K562 (cell line): ENCODE measurements at regions not wholly inside any gene's neighbourhood (a gene's known extent, or its start where the extent isn't known, plus 50 kb on each side); places are given as distances from the start of the nearest gene placed in this dataset.

ENCODE experiments used
- ATAC-seq: fragments of 200-7000 bp; cut with Tn5 transposase; 3 replicates; pipeline ENCODE4 v1.9.1; 2020; ENCODE audit warnings: moderate library complexity
- BruUV-seq: library from RNA; stranded (reverse); fragments of 400-500 nt; replicated peaks from 2 replicates; lab custom pipeline; 2021; lab: Mats Ljungman, UMichigan
- CTCF ChIA-PET: fragments of 300-600 bp; formaldehyde crosslinking; extraction: SDS; loops from one replicate; lab custom pipeline; 2021; ENCODE audit warnings: low intra/inter-chr PET ratio; lab: Yijun Ruan, JAX
- POLR2A ChIA-PET: fragments of 300-600, 350-650 bp; sonication (Branson Sonifier 250); formaldehyde crosslinking; extraction: SDS; loops from one replicate; lab custom pipeline; 2021; ENCODE audit warnings: antibody characterized with exemption, inconsistent platforms; lab: Yijun Ruan, JAX
- DNase-seq, 4 experiments: peaks; one replicate each; pipeline versions ENCODE4 v3.0.0 to v3.0.0-alpha.2; 2011 to 2018; ENCODE audit warnings: low spot score in 3 of 4, mixed read lengths in 3 of 4; ENCODE audit errors: extremely low read depth in 1 of 4
- FAIRE-seq: peaks from 2 replicates; lab custom pipeline; 2011; peaks lifted over from hg19 to GRCh38; lab: Jason Lieb, UNC
- H2AFZ ChIP-seq: 2 replicates; pipeline ENCODE4 v1.6.0; 2011; ENCODE audit warnings: low read depth, low read length, control low read depth, inconsistent platforms
- H3K27ac ChIP-seq: fragments of 200-600 bp; 3 replicates; pipeline ENCODE4 v1.8.0; 2011; ENCODE audit warnings: low read depth, mild to moderate bottlenecking, control low read depth, inconsistent platforms, low read length, moderate library complexity, mixed read lengths; ENCODE audit errors: extremely low read depth
- H3K27me3 ChIP-seq, 2 experiments: fragments of 300-600 bp in 1 of 2; 2 replicates in 1 of 2; 3 replicates in 1 of 2; pipeline versions ENCODE4 v1.6.0 to v1.8.0; 2011; ENCODE audit warnings: inconsistent platforms in 2 of 2, low read length in 2 of 2, mild to moderate bottlenecking in 1 of 2, mixed read lengths in 1 of 2, moderate library complexity in 1 of 2; ENCODE audit not compliant: control insufficient read depth in 2 of 2, insufficient read depth in 2 of 2
- H3K36me3 ChIP-seq: fragments of 300-600 bp; 3 replicates; pipeline ENCODE4 v1.8.0; 2011; ENCODE audit warnings: mild to moderate bottlenecking, low read length, inconsistent platforms; ENCODE audit not compliant: control insufficient read depth, insufficient read depth
- H3K4me1 ChIP-seq, 2 experiments: fragments of 200-600 bp in 1 of 2; replicated peaks in 1 of 2; 2 replicates in 1 of 2; 3 replicates in 1 of 2; pipeline versions ENCODE4 v1.5.1 to v1.8.0; 2011; ENCODE audit warnings: inconsistent platforms in 2 of 2, low read length in 2 of 2, mild to moderate bottlenecking in 1 of 2, mixed read lengths in 1 of 2, moderate library complexity in 1 of 2; ENCODE audit not compliant: control insufficient read depth in 2 of 2, insufficient read depth in 2 of 2
- H3K4me2 ChIP-seq: 2 replicates; pipeline ENCODE4 v1.6.1; 2011; ENCODE audit warnings: low read length, control low read depth, inconsistent platforms, mixed read lengths; ENCODE audit not compliant: insufficient read depth
- H3K4me3 ChIP-seq: fragments of 200-600 bp; sonication (generic), shearing (Covaris generic); 2 replicates; pipeline ENCODE4 v1.5.1; 2016; ENCODE audit warnings: control low read depth, inconsistent platforms
- H3K79me2 ChIP-seq: fragments of 200-600 bp; 3 replicates; pipeline ENCODE4 v1.8.0; 2011; ENCODE audit warnings: low read length, inconsistent platforms; ENCODE audit not compliant: control insufficient read depth, insufficient read depth
- H3K9ac ChIP-seq, 2 experiments: 2 replicates each; pipeline versions ENCODE4 v1.6.0 to v1.6.1; 2011; ENCODE audit warnings: low read depth in 2 of 2, low read length in 2 of 2, control low read depth in 1 of 2, inconsistent platforms in 1 of 2, mild to moderate bottlenecking in 1 of 2, mixed read lengths in 1 of 2; ENCODE audit not compliant: insufficient read depth in 1 of 2
- H3K9me1 ChIP-seq: one replicate; pipeline ENCODE4 v1.6.0; 2011; ENCODE audit warnings: inconsistent platforms, mild to moderate bottlenecking, low read length, moderate library complexity; ENCODE audit not compliant: control insufficient read depth, insufficient read depth
- H3K9me3 ChIP-seq: replicated peaks from 2 replicates; pipeline ENCODE4 v1.5.1; 2011; ENCODE audit warnings: low read depth, low read length, inconsistent platforms; ENCODE audit not compliant: control insufficient read depth, insufficient read depth
- H4K20me1 ChIP-seq: replicated peaks from 2 replicates; pipeline ENCODE4 v1.6.1; 2011; ENCODE audit warnings: low read length, inconsistent platforms, mixed read lengths; ENCODE audit not compliant: control insufficient read depth, insufficient read depth
- ATF3 ChIP-seq, 2 experiments: fragments of 450-650 bp in 1 of 2; sonication (generic) in 1 of 2; formaldehyde crosslinking in 1 of 2; IDR thresholded peaks in 1 of 2; conservative IDR thresholded peaks in 1 of 2; 2 replicates each; pipeline versions ENCODE4 v1.6.1 to v1.8.1; 2016 to 2023; ENCODE audit warnings: mild to moderate bottlenecking in 2 of 2, moderate library complexity in 2 of 2, inconsistent platforms in 1 of 2, missing genetic modification reagents in 1 of 2
- CC2D1A ChIP-seq: fragments of 450-650 bp; IDR thresholded peaks from 2 replicates; pipeline ENCODE4 v1.6.1; 2017; ENCODE audit warnings: mild to moderate bottlenecking
- CREB3L1 ChIP-seq: fragments of 450-650 bp; IDR thresholded peaks from 2 replicates; pipeline ENCODE4 v1.6.1; 2014; ENCODE audit warnings: low read depth, mild to moderate bottlenecking, moderate library complexity, borderline replicate concordance
- ETV5 ChIP-seq: sonication (generic); formaldehyde crosslinking; IDR thresholded peaks from 2 replicates; pipeline ENCODE4 v1.4.0; 2020; ENCODE audit warnings: low read depth, mild to moderate bottlenecking, missing genetic modification reagents
- KDM2B ChIP-seq: fragments of 250-450 bp; sonication (Bioruptor Pico); IDR thresholded peaks from 2 replicates; pipeline ENCODE4 v1.8.0; 2021; ENCODE audit warnings: mild to moderate bottlenecking, moderate library complexity
- MIER1 ChIP-seq: fragments of 450-650 bp; IDR thresholded peaks from 2 replicates; pipeline ENCODE4 v1.6.1; 2016; ENCODE audit warnings: antibody characterized with exemption, mild to moderate bottlenecking, low read depth
- NCOA6 ChIP-seq: fragments of 450-650 bp; IDR thresholded peaks from 2 replicates; pipeline ENCODE4 v1.6.1; 2017; ENCODE audit warnings: mild to moderate bottlenecking
- ZNF124 ChIP-seq: sonication (generic); formaldehyde crosslinking; IDR thresholded peaks from 2 replicates; pipeline ENCODE4 v1.8.1; 2022; ENCODE audit warnings: missing genetic modification reagents
- ZNF274 ChIP-seq: IDR thresholded peaks from 2 replicates; pipeline ENCODE4 v1.6.1; 2011; ENCODE audit warnings: low read depth, mild to moderate bottlenecking, low read length, moderate library complexity, borderline replicate concordance
- ZNF384 ChIP-seq: IDR thresholded peaks from 2 replicates; pipeline ENCODE4 v1.6.1; 2012; ENCODE audit warnings: low read depth, low read length, improper control_type of control experiment
- ZNF57 ChIP-seq: fragments of 450-650 bp; formaldehyde crosslinking; IDR thresholded peaks from 2 replicates; pipeline ENCODE4 v1.4.0; 2020; ENCODE audit warnings: mild to moderate bottlenecking, moderate library complexity
- ZNF586 ChIP-seq: fragments of 450-650 bp; formaldehyde crosslinking; conservative IDR thresholded peaks from 2 replicates; pipeline ENCODE4 v1.4.0; 2020; ENCODE audit warnings: mild to moderate bottlenecking, moderate library complexity
- ZNF766 ChIP-seq: fragments of 200-800 bp; sonication (Bioruptor generic); conservative IDR thresholded peaks from 2 replicates; pipeline ENCODE4 v1.6.1; 2016; ENCODE audit warnings: missing genetic modification characterization, missing compliant biosample characterization
- WGBS: fragments of 100-300 bp; shearing (Covaris generic); methylation state at CpG from one replicate; pipeline ENCODE4 v1.1.6; 2016; ENCODE audit warnings: low coverage, mixed read lengths; ENCODE audit not compliant: insufficient coverage; ENCODE audit errors: missing lambda C conversion rate; 5-methylcytosine and 5-hydroxymethylcytosine counted together
- in situ Hi-C: fragments of 300-500 bp; cut with MboI; formaldehyde crosslinking; loops from 4 replicates; pipeline ENCODE4 v1.15.0; 2018; ENCODE audit warnings: inconsistent platforms, mixed read lengths
- intact Hi-C: fragments of 100-400 bp; cut with micrococcal nuclease; formaldehyde crosslinking; loops from 2 replicates; pipeline ENCODE4 v1.14.2; 2022

DNA sequence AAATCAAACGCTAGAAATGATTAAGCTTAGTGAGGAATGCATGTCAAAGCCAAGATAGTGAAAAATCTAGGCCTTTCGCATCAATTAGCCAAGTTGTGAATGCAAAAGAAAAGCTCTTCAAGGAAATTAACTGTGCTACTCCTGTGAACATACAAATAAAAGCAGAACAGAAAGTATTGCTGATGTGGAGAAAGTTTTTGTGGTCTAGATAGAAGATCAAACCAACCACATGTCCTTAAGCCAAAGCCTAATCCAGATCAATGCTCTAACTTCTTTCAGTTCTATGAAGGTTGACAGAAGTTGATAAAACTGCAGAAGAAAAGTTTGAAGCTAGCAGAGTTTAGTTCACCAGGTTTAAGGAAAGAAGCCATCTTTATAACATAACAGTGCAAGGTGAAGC, 1044.6 kb downstream of the CDH11 start:
- Histone ChIP-seq H3K4me2 (no peak overlapping the region), H3K4me1 (no peaks in the 10 kb centered on the region), H2AFZ (no peak overlapping the region), H3K79me2 (no peaks in the 10 kb centered on the region), H3K9me3 (no peaks in the 10 kb centered on the region), H3K4me3 (no peak overlapping the region), H3K36me3 (no peaks in the 10 kb centered on the region), H3K9ac (no peak overlapping the region), H4K20me1 (no peaks in the 10 kb centered on the region), H3K27me3 (no peaks in the 10 kb centered on the region), H3K9me1 (no peaks in the 10 kb centered on the region), H3K27ac (no peak overlapping the region)
- ChIA-PET CTCF (no interaction called here), POLR2A (no interaction called here)
- intact Hi-C loops, result no loop called here
- in situ Hi-C loops, result no loop called here
- TF ChIP-seq ZNF586 (CRISPR knock-in tag) (no peak), ZNF384 (no peak), ETV5 (CRISPR knock-in tag) (no peak), ZNF274 (no peak), KDM2B (CRISPR knock-in tag) (no peak), CREB3L1 (no peak), MIER1 (no peak), ZNF57 (no peak), CC2D1A (no peak), NCOA6 (no peak), ATF3 (IDR thresholded peaks at IDR 0.05) (no peak), ATF3 (CRISPR knock-in tag; conservative IDR thresholded peaks at IDR 0.05) (no peak), ZNF766 (no peak), ZNF124 (no peak)
- WGBS, result 0% methylated on average over 2 of the region's 2 CpGs
- ATAC-seq (no peak), DNase-seq (no peak), FAIRE-seq (no peak)
- BruUV-seq, result no TSS peak
